Thyroid gland (tissue), 4 donors: ENCODE measurements at regions not wholly inside any gene's neighbourhood (a gene's known extent, or its start where the extent isn't known, plus 50 kb on each side); places are given as distances from the start of the nearest gene placed in this dataset.

Experiments
- POLR2A ChIP-seq, 2 donors: fragments of 450-650 bp; IDR thresholded peaks; one replicate each; pipeline ENCODE4 v1.6.1; 2017; ENCODE audit warnings: antibody characterized with exemption in 2 of 2, mild to moderate bottlenecking in 2 of 2, moderate library complexity in 1 of 2
- TF ChIP-seq, protein P1 (sequence below), 6 experiments: fragments of 200-600 bp in 3 of 6; fragments of 450-650 bp in 3 of 6; sonication (generic) in 3 of 6; IDR thresholded peaks; one replicate each; pipeline ENCODE4 v1.5.1; 2016 to 2019; ENCODE audit warnings: antibody characterized with exemption in 6 of 6, mild to moderate bottlenecking in 2 of 6, inconsistent platforms in 1 of 6, moderate library complexity in 1 of 6

DNA sequence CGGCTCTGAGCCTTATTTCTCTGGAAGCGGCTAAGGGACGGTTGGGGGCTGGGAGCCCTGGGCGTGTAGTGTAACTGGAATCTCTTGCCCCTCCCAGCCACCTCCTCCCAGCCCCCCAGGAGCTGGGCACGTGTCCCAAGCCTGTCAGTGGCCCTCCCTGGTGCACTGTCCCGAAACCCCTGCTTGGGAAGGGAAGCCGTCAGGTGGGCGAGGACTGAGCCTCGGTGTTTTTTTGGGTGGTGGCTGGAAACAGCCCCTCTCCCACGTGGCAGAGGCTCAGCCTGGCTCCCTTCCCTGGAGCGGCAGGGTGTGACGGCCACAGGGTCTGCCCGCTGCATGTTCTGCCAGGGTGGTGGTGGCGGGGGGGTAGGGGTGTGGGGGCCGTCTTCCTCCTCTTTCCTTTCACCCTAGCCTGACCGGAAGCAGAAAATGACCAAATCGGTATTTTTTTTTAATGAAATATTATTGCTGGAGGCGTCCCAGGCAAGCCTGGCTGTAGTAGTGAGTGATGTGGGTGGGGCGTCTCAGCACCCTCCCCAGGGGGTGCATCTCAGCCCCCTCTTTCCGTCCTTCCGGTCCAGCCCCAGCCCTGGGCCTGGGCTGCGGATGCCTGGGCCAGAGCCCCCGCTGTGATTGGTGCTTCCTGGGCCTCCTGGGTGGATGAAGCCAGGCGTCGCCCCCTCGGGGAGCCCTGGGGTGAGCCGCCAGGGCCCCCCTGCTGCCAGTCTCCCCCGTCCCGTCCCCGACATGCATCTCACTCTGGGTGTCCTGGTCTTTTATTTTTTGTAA lies 58.8 kb upstream of the GOLGA8A start:
- TF ChIP-seq, protein P1, sequence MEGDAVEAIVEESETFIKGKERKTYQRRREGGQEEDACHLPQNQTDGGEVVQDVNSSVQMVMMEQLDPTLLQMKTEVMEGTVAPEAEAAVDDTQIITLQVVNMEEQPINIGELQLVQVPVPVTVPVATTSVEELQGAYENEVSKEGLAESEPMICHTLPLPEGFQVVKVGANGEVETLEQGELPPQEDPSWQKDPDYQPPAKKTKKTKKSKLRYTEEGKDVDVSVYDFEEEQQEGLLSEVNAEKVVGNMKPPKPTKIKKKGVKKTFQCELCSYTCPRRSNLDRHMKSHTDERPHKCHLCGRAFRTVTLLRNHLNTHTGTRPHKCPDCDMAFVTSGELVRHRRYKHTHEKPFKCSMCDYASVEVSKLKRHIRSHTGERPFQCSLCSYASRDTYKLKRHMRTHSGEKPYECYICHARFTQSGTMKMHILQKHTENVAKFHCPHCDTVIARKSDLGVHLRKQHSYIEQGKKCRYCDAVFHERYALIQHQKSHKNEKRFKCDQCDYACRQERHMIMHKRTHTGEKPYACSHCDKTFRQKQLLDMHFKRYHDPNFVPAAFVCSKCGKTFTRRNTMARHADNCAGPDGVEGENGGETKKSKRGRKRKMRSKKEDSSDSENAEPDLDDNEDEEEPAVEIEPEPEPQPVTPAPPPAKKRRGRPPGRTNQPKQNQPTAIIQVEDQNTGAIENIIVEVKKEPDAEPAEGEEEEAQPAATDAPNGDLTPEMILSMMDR (IDR thresholded peaks at IDR 0.05) = no peak
- no peak for TF ChIP-seq POLR2A (IDR thresholded peaks at IDR 0.05)
